ENCODE measurements at regions not wholly inside any gene's neighbourhood (a gene's known extent, or its start where the extent isn't known, plus 50 kb on each side); places are given as distances from the start of the nearest gene placed in this dataset.
"Not testable (repeated sequence)": the region's sequence is repeated elsewhere in the genome, so short reads cannot be mapped to it uniquely, and the experiment has no call there.

DNA sequence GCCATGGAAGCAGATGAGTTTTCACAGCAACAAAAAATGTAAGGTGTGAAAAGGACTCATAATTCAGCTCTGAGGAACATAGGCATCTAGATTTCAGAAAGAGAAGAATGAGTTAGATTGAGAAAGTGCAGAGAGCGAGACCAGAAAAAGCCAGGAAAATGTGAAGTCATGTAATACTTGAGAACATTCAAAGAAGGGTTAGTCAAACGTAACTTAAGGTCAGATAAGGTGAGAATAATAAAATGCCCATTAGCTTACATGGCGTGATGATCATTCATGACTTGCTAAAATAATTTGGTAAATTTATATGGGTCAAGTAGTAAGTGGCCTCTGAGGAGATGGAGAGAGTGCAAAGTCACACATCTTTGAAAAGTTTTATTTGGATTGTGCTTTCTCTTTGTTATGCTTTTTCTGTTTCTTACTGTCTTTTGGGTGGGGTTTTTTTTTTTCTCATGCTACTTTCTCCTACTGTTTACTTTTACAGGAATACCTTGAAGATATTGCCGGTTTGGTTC lies 271.8 kb upstream of the NRG3 start:
- DNase-seq (ENCODE audit: low read depth), result no peak
- no peak overlapping the region for H3K4me3 ChIP-seq (ENCODE audit: low read depth, low read length)
- TF ChIP-seq, protein P1, sequence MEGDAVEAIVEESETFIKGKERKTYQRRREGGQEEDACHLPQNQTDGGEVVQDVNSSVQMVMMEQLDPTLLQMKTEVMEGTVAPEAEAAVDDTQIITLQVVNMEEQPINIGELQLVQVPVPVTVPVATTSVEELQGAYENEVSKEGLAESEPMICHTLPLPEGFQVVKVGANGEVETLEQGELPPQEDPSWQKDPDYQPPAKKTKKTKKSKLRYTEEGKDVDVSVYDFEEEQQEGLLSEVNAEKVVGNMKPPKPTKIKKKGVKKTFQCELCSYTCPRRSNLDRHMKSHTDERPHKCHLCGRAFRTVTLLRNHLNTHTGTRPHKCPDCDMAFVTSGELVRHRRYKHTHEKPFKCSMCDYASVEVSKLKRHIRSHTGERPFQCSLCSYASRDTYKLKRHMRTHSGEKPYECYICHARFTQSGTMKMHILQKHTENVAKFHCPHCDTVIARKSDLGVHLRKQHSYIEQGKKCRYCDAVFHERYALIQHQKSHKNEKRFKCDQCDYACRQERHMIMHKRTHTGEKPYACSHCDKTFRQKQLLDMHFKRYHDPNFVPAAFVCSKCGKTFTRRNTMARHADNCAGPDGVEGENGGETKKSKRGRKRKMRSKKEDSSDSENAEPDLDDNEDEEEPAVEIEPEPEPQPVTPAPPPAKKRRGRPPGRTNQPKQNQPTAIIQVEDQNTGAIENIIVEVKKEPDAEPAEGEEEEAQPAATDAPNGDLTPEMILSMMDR (IDR thresholded peaks at IDR 0.05; ENCODE audit: insufficient read depth, low read depth, low read length), result no peak

DNA sequence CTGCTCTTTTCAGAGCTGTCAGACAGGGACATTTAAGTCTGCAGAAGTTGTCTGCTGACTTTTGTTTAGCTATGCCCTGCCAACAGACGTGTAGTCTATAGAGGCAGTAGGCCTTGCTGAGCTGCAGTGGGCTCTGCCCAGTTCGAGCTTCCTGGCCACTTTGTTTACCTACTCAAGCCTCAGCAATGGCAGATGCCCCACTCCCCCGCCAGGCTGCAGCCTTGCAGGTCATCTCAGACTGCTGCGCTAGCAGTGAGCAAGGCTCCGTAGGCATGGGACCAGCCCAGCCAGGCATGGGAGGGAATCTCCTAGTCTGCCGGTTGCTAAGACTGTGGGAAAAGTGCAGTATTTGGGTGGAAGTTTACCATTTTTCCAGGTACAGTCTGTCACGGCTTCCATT lies 230.5 kb upstream of the NRG3 start:
- DNase-seq (ENCODE audit: low read depth); H3K4me3 ChIP-seq (ENCODE audit: low read depth, low read length): not testable (repeated sequence)

DNA sequence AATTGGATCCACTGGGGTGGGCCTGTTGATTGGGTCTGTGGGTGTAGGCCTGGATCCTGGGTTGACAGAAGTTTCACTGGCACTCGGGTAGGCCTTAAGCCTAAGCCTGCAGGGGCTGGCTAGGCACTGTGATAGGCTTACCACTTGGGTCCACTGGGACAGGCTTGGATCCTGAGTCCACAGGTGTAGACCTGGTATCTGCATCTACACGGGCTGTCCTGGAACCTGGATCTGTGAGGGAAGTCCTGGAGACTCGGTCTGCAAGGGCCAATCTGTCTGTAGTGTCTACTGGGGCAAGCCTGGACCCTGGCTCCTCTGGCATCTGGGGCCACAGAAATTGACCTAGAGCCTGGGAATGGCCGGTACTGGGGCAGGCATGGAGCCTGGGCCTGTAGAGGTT lies 219.0 kb upstream of the NRG3 start:
- TF ChIP-seq, protein P1 (IDR thresholded peaks at IDR 0.05; ENCODE audit: insufficient read depth, low read depth, low read length), result no peak
- no peak for DNase-seq (ENCODE audit: low read depth)
- H3K4me3 ChIP-seq (ENCODE audit: low read depth, low read length), result no peak overlapping the region

DNA sequence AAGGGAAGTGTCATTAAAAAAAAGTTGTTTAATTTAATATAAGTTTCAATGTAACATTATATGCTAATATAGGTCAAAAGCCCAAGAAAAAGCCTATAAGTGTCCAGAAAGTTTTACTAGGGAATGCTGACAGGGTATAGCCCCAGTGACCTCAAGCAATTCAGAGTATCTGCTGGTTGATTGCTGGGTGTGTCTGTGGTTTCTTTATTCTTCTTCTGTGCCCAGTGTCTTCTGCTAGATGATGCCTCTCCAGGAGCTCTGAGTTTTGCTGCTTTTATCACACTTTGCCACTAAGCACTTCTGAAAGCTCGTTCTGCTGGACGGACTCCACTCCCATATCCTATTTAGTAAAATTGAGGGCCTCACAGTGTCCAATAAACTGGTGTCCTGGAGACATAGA lies 212.2 kb upstream of the NRG3 start:
- TF ChIP-seq, protein P1 (IDR thresholded peaks at IDR 0.05; ENCODE audit: insufficient read depth, low read depth, low read length), result no peak
- DNase-seq (ENCODE audit: low read depth), result no peak
- H3K4me3 ChIP-seq (ENCODE audit: low read depth, low read length), result no peak overlapping the region

DNA sequence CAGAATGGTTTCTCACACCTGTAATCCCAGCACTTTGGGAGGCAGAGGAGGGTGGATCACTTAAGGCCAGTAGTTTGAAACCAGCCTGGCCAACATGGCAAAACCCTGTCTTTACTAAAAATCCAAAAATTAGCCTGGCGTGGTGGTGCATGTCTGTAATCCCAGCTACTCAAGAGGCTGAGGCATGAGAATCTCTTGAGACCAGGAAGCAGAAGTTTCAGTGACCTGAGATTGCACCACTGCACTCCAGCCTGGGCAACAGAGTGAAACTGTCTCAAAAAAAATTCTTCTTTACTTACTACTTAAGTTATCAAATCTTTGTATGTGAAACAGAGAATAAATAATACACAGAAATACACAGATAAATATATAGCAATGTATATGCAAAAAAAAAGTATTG lies 210.2 kb upstream of the NRG3 start:
- DNase-seq (ENCODE audit: low read depth); H3K4me3 ChIP-seq (ENCODE audit: low read depth, low read length): not testable (repeated sequence)

DNA sequence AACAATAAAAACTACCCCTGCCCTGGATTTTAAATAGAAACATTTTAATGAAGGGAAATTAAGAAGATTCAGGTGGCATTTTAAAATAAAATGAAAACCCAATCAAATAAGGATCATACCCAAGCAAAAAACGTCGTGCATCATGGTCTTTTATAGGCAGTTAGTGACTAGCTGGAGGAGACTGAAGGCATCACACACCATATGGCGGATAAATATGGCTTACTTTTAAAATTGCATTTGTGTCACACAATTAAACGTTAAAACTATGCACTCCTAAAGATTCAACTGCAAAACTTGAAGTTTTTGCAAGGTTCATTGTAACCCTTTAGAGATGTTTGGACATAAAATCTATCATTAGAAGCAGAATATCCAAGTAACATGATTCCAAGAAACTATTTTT lies 200.1 kb upstream of the NRG3 start:
- DNase-seq (ENCODE audit: low read depth), result no peak

DNA sequence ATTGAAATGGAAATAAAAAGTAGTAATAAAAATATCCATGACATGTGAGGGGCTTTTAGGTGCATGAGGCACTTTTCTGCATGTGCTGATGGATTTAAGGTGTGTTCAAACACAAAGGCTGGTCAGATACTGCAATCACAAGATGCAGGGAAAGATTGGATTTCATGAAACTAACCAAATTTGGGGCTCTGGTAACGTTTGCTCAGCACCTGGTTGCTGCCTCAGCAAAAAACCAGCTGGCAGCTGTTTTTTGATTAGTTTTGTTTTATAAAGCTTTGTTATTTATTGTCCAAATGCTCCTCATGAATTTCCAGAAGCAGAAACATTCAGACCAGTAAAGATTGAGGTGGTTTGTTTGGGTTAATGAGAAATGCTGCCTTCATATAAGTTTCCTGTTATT lies 195.7 kb upstream of the NRG3 start:
- TF ChIP-seq, protein P1 (IDR thresholded peaks at IDR 0.05; ENCODE audit: insufficient read depth, low read depth, low read length), result no peak
- no peak for DNase-seq (ENCODE audit: low read depth)
- H3K4me3 ChIP-seq (ENCODE audit: low read depth, low read length), result no peak overlapping the region

More for the DNA sequence above, 200.1 kb upstream of the NRG3 start:
- H3K4me3 ChIP-seq (ENCODE audit: low read depth, low read length), result no peak overlapping the region
- TF ChIP-seq, protein P1 (IDR thresholded peaks at IDR 0.05; ENCODE audit: insufficient read depth, low read depth, low read length), result no peak

DNA sequence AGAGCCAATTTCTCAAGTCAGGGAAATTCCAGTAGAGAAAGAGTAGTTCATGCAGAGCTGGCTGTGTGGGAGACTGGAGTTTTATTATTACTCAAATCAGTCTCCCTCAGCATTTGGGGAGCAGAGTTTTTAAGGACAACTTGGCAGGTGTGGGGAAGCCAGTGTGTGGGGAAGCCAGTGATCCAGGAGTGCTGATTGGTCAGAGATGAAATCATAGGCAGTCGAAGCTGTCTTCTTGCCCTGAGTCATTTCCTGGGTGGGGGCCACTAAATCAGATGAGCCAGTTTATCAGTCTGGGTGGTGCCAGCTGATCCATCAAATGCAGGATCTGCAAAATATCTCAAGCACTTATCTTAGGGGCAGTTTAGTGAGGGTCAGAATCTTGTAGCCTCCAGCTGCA lies 194.6 kb upstream of the NRG3 start:
- DNase-seq (ENCODE audit: low read depth), result no peak
- no peak overlapping the region for H3K4me3 ChIP-seq (ENCODE audit: low read depth, low read length)
- TF ChIP-seq, protein P1 (IDR thresholded peaks at IDR 0.05; ENCODE audit: insufficient read depth, low read depth, low read length), result no peak

Measured in fibroblast of villous mesenchyme (primary cell).